Umbilical cord (tissue), 1 donor: ENCODE measurements at regions not wholly inside any gene's neighbourhood (a gene's known extent, or its start where the extent isn't known, plus 50 kb on each side); places are given as distances from the start of the nearest gene placed in this dataset.

Source experiments
- DNase-seq: peaks from one replicate; pipeline ENCODE4 v3.0.0-alpha.2; 2015; ENCODE audit warnings: low spot score

DNA sequence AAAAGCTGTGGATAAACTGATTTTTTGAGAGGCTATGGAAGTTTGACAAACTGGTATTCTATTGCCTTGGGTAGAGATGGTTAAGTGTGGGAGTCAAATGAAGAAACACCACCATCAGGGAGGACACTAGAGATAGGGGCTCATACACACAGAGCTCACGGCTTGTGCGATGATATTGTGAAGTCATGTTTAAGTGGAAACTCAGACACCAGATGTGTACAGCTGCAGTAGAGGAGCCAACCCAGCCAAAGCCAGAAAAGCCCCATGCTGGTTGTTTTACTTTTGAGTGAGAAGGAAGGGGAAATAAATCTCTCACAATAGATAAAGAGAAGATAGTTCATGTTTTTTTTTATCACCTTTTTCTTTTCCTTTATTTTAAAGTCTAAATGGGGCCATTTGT is 377.7 kb downstream of the DMRT2 start:
- DNase-seq, result peak; percentile 64

DNA sequence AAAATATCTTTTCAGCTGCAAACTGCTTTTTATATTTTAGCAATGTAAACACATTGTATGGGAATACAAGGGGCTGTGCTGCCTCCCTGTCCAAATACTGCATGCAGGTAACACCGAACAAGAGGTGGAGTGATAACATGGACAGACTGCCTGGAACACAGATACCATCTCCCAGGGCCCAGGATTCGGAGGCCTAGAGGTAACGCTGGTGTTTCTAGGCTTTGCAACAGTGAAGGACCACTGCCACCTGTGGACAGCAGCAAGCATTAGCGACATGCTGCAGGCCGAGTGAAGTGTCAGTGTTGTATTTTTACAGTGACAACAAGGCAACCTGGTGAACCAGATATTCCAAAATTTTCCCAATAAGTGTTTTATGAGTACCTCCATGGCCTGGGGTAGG is 379.1 kb downstream of the DMRT2 start:
- DNase-seq, result peak; percentile 50

DNA sequence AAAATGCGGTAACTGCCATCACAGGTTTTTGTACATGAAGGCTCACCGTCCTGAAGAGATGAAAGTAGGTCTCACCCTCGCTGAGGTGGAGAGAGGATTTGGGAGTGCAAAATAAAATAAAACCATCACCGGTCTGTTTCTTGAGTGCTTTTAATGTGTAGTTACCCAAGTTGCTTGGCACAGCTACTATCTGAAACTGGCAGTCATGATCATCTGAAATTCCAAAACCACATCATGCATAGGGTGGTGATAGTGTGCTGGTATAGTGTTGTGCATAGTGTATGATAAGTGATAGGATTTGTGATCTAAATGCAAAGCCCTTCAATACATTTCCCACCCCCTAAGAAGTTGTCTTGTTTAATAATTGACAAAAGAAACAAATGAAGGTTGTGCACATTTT is 381.3 kb downstream of the DMRT2 start:
- no peak for DNase-seq

DNA sequence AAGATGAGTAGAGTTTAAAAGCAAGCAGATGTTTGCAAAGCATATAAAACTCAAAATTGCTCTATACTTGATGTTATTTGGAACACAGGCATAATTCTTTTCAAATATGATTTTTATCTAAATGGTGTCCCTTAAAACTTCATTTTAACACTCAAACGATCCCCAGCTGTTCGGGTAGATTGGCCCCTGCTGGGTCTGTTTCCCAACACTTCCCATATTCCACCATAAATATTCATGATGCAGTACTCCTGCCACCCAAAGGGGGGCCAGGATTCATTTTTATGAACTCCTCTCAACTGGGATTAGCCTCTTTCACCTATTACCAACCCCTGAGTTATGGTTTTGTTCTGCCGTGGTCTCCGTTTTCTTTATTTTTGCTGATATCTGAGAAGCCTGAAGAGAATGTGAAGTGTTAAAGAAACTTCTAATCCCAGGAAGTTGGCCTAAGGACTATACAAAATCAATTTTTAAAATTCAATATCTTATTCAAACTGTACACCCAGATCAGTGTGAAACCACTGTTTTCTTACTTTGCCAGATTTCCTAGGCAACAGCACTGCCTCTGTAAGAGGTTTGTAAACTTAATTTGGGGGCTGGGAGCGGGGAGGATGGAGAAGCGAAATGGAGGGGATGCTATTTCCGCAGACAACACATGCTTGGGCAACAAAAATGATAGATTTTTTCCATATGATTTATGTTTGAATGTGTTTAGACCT is 384.1 kb downstream of the DMRT2 start:
- no peak for DNase-seq

DNA sequence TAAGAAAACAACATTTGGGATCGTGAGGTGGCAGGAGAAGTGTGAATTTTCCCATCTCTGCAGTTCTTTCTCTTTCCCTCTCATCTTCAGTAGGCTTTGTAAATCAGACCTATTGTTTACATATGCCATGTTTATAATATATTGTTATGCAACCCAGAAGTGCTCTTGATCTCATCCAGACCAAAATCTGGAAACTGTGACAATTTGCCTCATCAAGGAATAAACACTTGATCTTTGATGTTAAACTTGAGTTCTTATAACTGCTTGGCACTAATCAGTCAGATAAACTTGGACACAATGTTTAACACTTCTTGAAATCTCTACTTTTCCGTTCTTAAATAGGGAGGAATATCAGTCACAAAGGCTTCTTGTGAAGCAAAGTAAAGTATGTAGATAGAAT is 384.7 kb downstream of the DMRT2 start:
- no peak for DNase-seq

DNA sequence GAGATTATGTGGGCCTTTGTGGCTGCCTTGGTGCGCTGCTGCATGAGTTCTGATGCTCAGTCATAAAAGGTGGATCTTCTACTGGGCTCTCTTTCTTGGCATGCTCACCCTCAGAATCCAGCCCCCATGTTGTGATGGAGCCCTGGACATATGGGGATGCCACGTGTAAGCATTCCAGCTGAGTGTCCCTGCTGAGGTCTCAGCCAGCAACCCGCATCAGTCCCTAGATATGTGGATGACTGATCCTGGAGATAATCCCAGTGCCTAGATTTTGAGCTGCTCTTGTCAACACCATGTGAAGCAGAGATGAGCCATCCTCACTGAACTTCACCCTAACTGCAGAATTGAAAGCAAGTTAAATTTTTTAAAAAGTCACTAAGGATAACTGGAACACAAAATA is 390.1 kb downstream of the DMRT2 start:
- peak; percentile 75 for DNase-seq

DNA sequence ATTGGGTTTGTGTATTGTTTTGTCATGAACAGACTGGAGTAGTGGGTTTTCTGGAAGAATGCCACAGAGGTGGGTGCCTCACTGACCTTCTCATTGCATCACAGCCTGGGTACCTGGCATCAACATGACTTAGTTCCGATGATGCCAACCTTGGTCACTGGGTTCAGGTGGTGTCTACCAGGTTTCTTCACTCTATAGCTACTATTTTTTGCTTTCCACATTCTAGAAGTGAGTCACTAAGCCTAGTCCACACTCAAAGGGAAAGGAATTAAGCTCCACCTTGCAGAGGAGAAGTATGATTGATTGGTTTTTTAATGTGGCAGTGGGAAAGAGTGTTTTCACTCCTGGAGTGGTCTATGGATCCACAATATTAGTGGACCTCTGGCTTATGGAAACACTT is 391.9 kb downstream of the DMRT2 start:
- DNase-seq, result no peak

DNA sequence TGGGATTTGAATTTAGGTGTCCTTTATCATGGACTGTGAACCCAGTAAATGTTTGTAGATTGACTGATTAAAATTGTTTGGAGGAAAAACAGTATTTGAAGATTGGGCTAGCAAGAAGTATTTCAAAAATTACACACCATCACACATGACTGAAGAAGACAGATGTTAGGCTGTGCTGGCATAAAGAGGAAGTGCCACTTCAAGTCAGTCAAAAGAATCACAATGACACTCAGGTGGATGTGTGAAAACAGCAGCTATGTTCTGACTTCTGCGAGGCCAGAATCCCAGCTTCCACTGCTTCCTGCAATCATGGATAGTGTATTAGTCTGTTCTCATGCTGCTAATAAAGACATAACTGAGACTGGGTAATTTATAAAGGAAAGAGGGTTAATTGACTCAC is 393.3 kb downstream of the DMRT2 start:
- DNase-seq, result no peak

DNA sequence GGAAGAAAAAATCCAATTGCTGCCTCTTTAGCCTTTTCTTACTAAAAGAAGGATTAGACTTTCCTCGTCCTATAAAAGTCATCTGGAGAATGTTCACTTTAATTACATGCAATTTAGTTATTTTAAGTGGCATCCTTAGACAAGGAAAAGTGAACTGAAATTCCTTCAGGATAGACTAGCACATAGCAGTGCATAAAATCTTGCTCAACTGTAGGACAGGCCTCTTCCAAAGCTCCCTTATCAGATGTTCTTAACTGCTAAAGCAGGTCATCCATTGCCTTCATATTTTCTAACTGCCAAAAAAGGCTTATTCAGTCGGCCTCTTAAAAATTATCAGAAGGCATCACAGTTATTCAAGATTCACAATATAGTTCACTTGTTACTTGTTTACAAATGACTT is 396.5 kb downstream of the DMRT2 start:
- DNase-seq, result peak; percentile 94

DNA sequence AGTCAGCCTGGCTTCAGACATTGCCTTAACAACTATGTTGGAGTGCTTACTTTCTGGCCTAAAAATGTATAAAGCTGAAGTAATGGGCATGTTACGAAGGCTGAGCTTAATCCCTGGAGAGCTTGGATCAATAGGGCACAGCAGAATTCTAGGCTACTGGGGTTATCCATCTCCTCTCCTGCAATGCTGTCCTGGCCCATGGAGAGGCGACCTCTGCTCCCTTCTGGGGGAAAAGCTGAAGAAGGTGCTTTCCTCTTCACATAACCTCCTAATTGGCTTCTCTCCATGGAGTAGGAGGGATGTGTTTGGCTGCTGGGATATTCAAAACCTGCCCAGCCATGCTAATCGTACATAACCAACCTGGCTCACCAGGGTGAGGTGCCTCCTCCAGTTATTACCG is 403.5 kb downstream of the DMRT2 start:
- no peak for DNase-seq

DNA sequence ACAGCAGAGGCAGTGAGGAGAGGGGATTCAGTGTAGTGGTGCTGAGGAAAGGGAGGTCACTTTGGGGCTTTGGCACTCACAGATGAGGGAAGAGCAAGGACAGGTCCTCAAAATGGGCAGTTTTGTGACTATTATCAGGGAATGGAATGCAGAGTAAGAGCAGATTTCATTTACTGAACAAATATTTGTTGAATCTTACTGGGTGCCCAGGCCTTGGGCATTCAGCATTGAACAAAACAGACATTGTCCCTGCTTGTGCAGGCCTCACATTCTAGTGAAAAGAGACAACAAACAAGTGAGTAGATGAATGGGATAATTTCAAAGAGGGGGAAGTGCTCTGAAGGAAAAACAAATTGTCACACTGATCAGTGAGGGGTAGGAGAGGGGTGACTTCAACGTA is 404.1 kb downstream of the DMRT2 start:
- no peak for DNase-seq

DNA sequence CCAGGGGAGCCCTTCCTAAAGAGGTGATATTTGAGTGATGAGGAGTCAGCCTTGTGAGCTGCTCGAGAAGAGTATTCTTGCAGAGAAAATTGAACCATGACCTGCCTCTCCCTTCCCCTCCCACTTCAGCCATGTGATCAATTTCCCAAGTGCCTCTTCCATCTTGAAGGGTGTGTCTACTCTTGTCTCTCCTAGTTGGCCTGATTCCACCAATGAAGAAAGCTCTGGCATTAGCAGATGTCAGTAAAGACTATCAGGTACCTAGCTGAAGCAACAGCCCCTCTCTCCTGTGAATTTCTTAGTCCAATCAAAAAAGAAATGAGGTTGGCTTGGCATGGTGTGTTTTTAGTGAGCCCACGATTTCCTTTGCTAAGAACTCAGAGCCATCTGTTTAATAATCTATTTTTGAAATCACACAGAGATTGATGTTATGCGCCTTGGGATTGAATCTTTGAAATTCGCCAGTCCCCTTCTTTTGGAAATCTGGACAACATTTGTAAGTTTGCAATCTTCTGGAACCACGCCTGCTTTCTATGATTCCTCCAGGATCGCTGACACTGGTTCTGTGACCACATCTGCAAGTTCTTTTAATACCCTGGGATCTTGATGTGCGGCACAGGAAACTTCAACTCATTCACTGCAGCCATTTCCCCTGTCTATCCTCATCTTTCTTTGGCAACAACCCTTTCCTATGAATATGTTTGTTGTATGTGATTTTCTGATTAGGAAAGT is 404.6 kb downstream of the DMRT2 start:
- peak; percentile 82 for DNase-seq

DNA sequence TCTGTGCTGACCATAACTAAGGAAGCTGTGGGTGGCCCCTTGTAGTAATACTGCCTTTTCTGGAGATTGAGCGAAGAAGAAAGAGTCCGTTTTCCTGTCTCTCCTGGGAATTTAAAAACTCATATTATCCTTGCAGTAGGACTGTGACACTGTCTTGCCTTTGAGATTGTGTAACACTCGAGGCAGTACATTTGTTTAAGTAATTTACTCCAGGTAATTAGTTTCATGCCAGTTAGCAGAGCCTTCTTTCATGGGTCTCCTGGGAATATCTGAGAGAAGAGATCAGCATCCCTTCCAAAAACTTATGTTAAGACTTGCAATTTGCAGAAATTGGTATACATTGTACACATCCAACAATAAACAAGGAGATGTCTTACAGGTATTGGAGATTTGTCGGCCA is 405.6 kb downstream of the DMRT2 start:
- DNase-seq, result no peak

DNA sequence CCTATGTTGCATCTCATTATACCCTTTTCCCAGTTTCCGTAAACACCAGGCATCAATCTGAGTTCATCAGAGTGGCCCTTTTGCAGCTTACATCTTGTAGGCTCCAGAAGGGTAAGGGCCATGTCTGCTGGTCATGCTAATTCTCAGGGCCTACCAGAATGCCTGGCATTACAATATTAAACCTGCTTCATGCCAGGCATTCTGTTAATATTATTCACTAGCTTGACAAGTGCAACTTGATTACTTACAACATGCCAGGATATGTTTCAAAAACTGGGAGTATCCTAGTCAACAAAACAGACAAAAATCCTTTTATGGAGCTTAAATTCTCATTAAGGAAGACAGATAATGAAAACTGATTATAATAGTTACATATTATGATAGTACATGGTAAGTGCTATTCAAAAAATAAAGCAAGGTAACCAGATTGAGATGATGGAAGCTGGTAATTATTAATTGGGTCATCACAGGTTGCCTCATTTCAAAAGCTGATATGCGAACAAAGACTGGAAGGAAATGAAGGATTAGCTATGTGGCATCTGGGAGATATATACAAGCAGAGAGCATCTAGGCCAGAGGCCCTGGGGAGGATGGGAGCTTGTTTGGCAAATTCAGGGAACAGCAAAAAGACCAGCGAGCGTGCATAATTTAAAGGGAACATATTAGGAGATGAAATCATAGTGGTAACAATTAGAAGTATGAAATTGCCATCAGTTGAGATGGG is 406.3 kb downstream of the DMRT2 start:
- DNase-seq, result no peak

DNA sequence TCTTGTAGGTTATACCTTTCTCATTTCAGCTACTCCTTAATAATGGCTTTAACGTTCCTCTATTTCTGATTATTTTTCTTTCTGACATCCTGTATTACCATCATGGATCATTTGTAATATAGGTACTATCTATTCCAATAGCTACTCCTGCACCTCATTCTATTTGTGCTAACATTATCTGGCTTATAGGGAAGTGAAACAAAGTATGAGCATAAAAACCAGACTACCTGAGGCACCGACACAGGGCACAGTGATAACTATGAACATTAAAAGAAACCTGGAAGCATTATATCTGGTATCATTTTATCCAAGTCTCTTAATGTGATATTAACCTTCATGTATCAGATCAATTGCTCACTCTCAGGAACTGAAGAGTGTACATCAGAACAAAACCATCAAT is 407.3 kb downstream of the DMRT2 start:
- DNase-seq, result no peak

DNA sequence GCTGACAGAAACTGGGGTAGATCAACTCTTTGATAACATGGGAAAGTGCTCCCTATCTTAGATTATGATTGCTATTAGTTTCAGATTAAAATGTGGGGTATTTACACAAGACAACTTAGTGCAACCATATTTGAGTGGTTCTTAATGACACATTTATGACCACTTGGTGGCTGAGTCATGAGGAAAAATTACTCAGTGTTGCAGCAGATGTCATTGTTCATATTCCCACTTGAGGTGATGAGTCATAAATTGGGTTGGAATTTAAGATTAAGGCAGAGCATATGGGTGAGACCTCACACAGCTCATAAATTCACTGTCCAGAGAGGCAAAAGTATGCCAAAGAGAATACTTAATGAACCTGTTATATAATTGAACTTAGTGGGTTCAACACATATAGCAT is 408.3 kb downstream of the DMRT2 start:
- DNase-seq, result peak; percentile 24

DNA sequence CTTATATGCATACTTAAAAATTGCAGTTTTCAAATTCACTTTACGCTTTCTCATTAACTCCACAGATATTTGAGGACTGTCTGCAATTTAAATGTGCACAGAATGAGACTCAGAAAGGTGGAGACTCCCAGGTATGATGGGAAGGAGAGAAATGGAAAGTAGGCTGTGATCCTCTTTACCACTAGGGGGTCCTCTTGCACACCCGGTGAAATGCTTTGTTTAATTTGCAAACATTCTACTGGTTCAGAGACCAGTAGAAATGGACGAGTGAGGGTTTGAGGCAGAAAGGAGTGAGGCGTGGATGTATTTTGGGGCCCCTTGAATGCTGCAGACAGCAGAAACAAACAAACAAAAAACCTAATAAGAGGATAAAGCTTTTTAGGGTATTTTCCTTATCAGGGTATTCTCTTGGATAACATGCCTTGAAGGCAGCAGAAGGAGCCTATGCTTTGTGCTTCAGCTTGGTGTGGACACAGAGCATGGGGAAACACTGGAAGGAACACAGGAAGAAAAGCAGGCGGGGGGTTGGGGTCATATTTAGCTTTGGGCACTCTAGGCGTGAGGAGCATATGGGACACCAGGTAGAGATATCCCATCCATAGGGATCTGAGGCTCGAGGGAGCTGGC is 410.1 kb downstream of the DMRT2 start:
- DNase-seq, result no peak

DNA sequence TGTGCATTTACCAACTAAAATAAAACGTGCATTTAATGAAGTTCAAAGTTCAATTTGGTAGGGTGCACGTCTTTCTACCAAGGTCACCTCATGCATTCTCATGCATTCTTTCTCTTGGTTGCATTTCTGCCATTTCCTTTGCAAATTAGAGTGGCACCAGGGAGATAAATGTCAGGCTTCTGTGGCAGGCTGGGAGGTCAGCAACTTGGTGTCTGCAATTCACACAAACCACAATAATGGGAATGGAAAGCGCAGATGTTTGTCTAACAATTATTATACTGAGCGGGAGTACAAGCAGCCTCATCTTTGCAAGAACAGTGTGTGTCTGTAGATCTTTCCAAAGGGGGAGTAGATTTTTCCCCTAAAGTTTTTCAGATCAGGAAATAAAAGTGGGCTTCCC is 411.7 kb downstream of the DMRT2 start:
- no peak for DNase-seq

DNA sequence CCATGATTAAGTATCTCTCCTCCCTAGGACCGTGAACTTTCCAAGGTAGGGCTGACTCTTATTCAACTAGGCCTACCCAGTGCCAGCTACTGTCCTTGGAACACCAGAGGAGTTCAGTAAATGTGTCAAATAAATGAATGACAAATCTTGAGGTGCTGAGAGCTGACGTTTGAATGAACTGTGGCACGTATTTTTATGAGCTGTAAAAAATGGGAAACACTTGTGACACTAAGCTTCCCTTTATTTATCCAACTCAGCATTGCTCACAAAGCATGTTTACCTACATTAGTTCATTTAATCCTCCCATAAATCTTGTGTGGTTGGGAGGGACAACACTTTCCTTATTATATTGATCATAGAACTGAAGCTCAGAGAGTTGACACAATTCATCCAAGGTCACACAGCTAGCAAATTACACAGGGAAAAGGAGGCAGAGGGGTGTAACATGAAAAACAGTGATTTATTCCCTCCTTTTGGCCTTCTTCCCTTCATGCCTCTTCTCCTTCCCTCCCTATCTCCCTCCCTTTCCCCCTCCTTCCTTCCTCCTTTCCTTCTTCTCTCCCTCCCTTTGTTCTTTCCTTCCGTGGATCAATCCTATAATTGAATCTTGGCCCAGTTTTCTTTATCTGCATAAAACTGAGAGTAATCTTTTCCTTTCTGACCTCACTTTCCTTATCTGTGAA is 412.6 kb downstream of the DMRT2 start:
- no peak for DNase-seq

DNA sequence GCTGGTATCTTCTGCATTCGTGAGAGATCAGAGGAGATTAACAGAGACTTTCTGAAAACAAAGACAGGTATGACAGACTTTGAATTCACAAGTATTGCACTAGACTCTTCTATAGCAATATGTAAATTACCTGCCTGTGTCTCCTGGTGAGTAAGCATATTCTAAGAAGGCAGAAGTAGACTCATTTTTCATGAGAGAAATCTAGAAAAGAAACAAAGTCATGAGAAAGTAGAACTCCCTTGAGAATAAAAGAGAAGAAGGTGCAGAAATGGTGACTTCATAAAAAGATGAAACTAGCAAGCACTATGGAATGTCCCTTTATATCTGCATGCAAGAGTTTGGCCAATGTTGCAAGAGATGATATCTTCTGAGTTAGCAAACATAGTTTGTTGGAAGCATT is 419.8 kb downstream of the DMRT2 start:
- DNase-seq, result no peak

DNA sequence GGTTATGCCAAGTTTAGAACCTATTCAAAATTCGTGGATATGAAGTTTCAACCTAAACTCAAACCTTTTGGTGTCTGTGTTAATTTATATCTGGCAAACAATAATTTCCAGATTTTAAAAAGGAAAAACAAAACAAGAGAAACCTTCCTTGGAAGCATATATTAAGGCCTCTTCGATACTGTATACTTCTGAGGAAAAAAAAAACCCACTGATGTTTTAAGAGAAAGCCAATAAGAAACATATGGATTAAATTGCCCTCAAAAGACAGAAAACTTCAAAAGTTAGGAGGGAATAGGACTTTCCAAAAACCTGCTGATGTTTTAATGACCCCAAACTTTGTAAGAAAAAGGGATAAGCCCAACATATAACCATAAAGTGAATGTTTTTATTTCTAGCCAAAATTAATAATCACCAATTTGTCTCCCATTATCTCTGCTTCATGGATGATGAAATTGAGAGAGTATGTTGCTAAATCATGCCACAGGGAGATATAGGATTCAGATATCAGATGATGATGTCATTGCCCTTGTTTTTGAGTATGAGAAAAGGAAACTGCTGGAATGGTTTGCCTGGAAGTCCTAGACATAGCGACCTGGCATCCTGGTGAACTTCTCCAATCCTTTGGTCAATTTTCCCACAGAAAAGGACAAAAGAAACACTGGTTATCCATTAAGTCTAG is 423.9 kb downstream of the DMRT2 start:
- DNase-seq, result no peak
